ENCODE measurements at regions not wholly inside any gene's neighbourhood (a gene's known extent, or its start where the extent isn't known, plus 50 kb on each side); places are given as distances from the start of the nearest gene placed in this dataset.

DNA sequence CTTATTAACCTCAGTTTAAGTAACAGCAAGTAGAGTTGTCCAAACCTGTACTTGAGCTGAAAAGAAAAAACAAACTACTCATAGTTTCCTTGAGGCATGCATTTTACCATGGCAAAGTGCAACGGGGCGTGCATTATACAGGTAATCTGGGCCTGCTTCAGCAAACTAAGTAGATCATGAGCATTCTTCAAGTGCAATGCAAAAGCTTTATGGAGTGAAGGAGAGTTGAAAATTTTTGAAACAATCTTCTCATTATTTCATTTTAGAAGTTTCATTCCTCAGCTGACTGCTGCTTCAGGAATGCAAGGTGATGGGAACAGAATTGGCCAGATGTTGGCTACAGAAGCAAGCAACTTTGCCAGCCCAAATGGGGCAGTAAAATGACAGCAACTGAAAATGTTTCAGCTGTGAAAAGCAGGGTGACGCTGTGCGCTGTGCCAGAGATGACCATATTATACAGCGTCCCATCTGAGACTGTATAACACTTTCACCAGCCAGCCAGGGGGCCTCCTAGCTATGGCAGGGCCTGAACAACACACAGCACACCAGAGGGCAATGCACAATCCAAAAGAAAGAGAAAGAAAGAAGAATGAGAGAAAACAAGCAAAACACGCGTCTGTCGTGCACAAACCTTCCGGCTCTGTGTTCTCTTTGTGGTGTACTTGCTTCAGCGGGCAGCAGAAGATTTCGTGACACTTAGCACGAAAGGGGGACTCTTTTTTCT lies 145.5 kb upstream of the FGF13 start:
- H3K36me3 ChIP-seq, result no peaks in the 10 kb centered on the region
- no peak overlapping the region for H3K27ac ChIP-seq
- no peak overlapping the region for H3K4me2 ChIP-seq
- no peak overlapping the region for H3K4me3 Mint-ChIP-seq
- H3K4me1 Mint-ChIP-seq, result peaks cover 27% of the 10 kb centered on the region
- no peak overlapping the region for H2AFZ ChIP-seq (replicated peaks)
- peak overlapping the region; percentile 81 for H3K27ac Mint-ChIP-seq
- H3K4me1 ChIP-seq, result peaks cover 5% of the 10 kb centered on the region
- H3K79me2 ChIP-seq (ENCODE audit: low read depth), result no peaks in the 10 kb centered on the region
- no peaks in the 10 kb centered on the region for H3K9me3 Mint-ChIP-seq
- no peaks in the 10 kb centered on the region for H4K20me1 ChIP-seq (ENCODE audit: low read depth)
- H3K36me3 Mint-ChIP-seq, result no peaks in the 10 kb centered on the region
- no peak for DNase-seq (ENCODE audit: low spot score)
- H3K27me3 Mint-ChIP-seq (ENCODE audit: insufficient read depth, low read depth), result peaks cover 9% of the 10 kb centered on the region
- TF ChIP-seq EZH2 (IDR thresholded peaks at IDR 0.05) (no peak), EZH2phosphoT487 (IDR thresholded peaks at IDR 0.05) (no peak)
- TF ChIP-seq, protein P1, sequence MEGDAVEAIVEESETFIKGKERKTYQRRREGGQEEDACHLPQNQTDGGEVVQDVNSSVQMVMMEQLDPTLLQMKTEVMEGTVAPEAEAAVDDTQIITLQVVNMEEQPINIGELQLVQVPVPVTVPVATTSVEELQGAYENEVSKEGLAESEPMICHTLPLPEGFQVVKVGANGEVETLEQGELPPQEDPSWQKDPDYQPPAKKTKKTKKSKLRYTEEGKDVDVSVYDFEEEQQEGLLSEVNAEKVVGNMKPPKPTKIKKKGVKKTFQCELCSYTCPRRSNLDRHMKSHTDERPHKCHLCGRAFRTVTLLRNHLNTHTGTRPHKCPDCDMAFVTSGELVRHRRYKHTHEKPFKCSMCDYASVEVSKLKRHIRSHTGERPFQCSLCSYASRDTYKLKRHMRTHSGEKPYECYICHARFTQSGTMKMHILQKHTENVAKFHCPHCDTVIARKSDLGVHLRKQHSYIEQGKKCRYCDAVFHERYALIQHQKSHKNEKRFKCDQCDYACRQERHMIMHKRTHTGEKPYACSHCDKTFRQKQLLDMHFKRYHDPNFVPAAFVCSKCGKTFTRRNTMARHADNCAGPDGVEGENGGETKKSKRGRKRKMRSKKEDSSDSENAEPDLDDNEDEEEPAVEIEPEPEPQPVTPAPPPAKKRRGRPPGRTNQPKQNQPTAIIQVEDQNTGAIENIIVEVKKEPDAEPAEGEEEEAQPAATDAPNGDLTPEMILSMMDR (IDR thresholded peaks at IDR 0.05), result no peak
- H3K9ac ChIP-seq, result no peak overlapping the region
- no peak overlapping the region for H3K4me3 ChIP-seq
- no peaks in the 10 kb centered on the region for H3F3A ChIP-seq (ENCODE audit: low read depth)
- H3K9me3 ChIP-seq (ENCODE audit: low read depth), result no peaks in the 10 kb centered on the region
- no peaks in the 10 kb centered on the region for H3K27me3 ChIP-seq

DNA sequence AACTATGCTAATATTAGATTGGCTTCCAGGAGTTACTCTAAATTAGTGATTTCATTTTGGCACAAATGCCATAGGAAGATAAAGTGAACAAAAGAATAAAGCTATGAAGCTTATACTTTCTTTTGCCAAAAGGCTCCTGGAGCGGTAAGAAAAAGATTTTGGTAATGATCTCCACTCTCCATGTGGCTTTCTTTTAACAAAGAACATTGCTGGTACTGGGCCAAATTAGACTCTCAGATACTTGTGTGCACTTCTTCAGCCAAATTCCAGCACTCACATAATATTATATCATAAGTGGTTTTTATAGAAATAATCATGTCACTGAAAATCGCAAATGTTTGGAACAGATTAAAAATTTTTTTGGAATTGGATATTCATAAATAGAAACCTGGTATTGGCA lies 142.4 kb upstream of the FGF13 start:
- Mint-ChIP-seq H3K27me3 (ENCODE audit: insufficient read depth, low read depth) (peaks cover 4% of the 10 kb centered on the region), H3K4me1 (peaks cover 26% of the 10 kb centered on the region), H3K9me3 (no peaks in the 10 kb centered on the region), H3K27ac (no peak overlapping the region), H3K36me3 (peaks cover 3% of the 10 kb centered on the region), H3K4me3 (no peak overlapping the region)
- Histone ChIP-seq H3K4me1 (peaks cover 5% of the 10 kb centered on the region), H3K4me3 (no peak overlapping the region), H3K9ac (no peak overlapping the region), H3K36me3 (no peaks in the 10 kb centered on the region), H3K79me2 (ENCODE audit: low read depth) (no peaks in the 10 kb centered on the region), H3F3A (ENCODE audit: low read depth) (no peaks in the 10 kb centered on the region), H2AFZ (replicated peaks) (no peak overlapping the region), H3K27ac (no peak overlapping the region), H3K4me2 (no peak overlapping the region), H4K20me1 (ENCODE audit: low read depth) (no peaks in the 10 kb centered on the region), H3K27me3 (no peaks in the 10 kb centered on the region), H3K9me3 (ENCODE audit: low read depth) (no peaks in the 10 kb centered on the region)
- TF ChIP-seq EZH2 (IDR thresholded peaks at IDR 0.05), result no peak
- TF ChIP-seq, protein P1 (IDR thresholded peaks at IDR 0.05), result no peak
- no peak for TF ChIP-seq EZH2phosphoT487 (IDR thresholded peaks at IDR 0.05)
- no peak for DNase-seq (ENCODE audit: low spot score)

- no peaks in the 10 kb centered on the region for H4K20me1 ChIP-seq (ENCODE audit: low read depth)
- TF ChIP-seq EZH2 (IDR thresholded peaks at IDR 0.05) (no peak), EZH2phosphoT487 (IDR thresholded peaks at IDR 0.05) (no peak)
- TF ChIP-seq, protein P1 (IDR thresholded peaks at IDR 0.05), result no peak
- Mint-ChIP-seq H3K36me3 (peaks cover 3% of the 10 kb centered on the region), H3K27me3 (ENCODE audit: insufficient read depth, low read depth) (peaks cover 5% of the 10 kb centered on the region), H3K9me3 (no peaks in the 10 kb centered on the region), H3K4me3 (no peak overlapping the region), H3K4me1 (peaks cover 18% of the 10 kb centered on the region), H3K27ac (no peak overlapping the region)
- H3K27ac ChIP-seq, result no peak overlapping the region
- peaks cover 3% of the 10 kb centered on the region for H3K4me1 ChIP-seq
- peaks cover 4% of the 10 kb centered on the region for H3F3A ChIP-seq (ENCODE audit: low read depth)
- H3K27me3 ChIP-seq, result no peaks in the 10 kb centered on the region
- no peak for DNase-seq (ENCODE audit: low spot score)
- H3K4me3 ChIP-seq, result no peak overlapping the region
- H2AFZ ChIP-seq (replicated peaks), result no peak overlapping the region
- H3K79me2 ChIP-seq (ENCODE audit: low read depth), result no peaks in the 10 kb centered on the region
- H3K4me2 ChIP-seq, result no peak overlapping the region
- H3K9me3 ChIP-seq (ENCODE audit: low read depth), result no peaks in the 10 kb centered on the region
- no peak overlapping the region for H3K9ac ChIP-seq
- H3K36me3 ChIP-seq, result no peaks in the 10 kb centered on the region
These were observed 138.0 kb upstream of the FGF13 start for GRCh38 chrX:138849521-138849920.
